ENCODE measurements at regions not wholly inside any gene's neighbourhood (a gene's known extent, or its start where the extent isn't known, plus 50 kb on each side); places are given as distances from the start of the nearest gene placed in this dataset.

GRCh38 chr4:38567457-38567856 is 96.5 kb upstream of the KLF3 start:
- no peak for DNase-seq

- no peak for DNase-seq
Observed at GRCh38 chr4:38568768-38569167, 95.2 kb upstream of the KLF3 start.

GRCh38 chr4:38570647-38571276 is 93.2 kb upstream of the KLF3 start:
- no peak for DNase-seq

GRCh38 chr4:38572793-38573192 is 91.2 kb upstream of the KLF3 start:
- no peak for DNase-seq

GRCh38 chr4:38574559-38575333 is 89.3 kb upstream of the KLF3 start:
- DNase-seq: no peak

GRCh38 chr4:38576767-38577166 is 87.2 kb upstream of the KLF3 start:
- DNase-seq: no peak

GRCh38 chr4:38577462-38577861 is 86.5 kb upstream of the KLF3 start:
- no peak for DNase-seq

- DNase-seq: no peak
Observed at GRCh38 chr4:38581426-38582106, 82.4 kb upstream of the KLF3 start.

GRCh38 chr4:38582445-38582844 is 81.6 kb upstream of the KLF3 start:
- DNase-seq: no peak

GRCh38 chr4:38582889-38583470 is 81.0 kb upstream of the KLF3 start:
- DNase-seq: no peak

GRCh38 chr4:38585871-38586270 is 78.1 kb upstream of the KLF3 start:
- no peak for DNase-seq

GRCh38 chr4:38587106-38587505 is 76.9 kb upstream of the KLF3 start:
- no peak for DNase-seq

GRCh38 chr4:38590046-38590445 is 74.0 kb upstream of the KLF3 start:
- DNase-seq: no peak

- DNase-seq: no peak
Observed at GRCh38 chr4:38591617-38592337, 72.2 kb upstream of the KLF3 start.

GRCh38 chr4:38598489-38598888 is 65.5 kb upstream of the KLF3 start:
- DNase-seq: no peak

- DNase-seq: no peak
Observed at GRCh38 chr4:38600575-38600974, 63.4 kb upstream of the KLF3 start.

GRCh38 chr4:38601244-38601915 is 62.6 kb upstream of the KLF3 start:
- peak; percentile 67 for DNase-seq

- DNase-seq: no peak
Observed at GRCh38 chr4:38601916-38602291, 62.1 kb upstream of the KLF3 start.

- no peak for DNase-seq
Observed at GRCh38 chr4:38603652-38604051, 60.3 kb upstream of the KLF3 start.

GRCh38 chr4:38605181-38605752 is 58.7 kb upstream of the KLF3 start:
- no peak for DNase-seq

- DNase-seq: peak; percentile 53
Observed at GRCh38 chr4:38605753-38606586, 58.0 kb upstream of the KLF3 start.

Measured in NCI-H1092 (cell line).